HG02943 (cell line): ENCODE measurements at regions not wholly inside any gene's neighbourhood (a gene's known extent, or its start where the extent isn't known, plus 50 kb on each side); places are given as distances from the start of the nearest gene placed in this dataset.

Experiments
- ATAC-seq: cut with Tn5 transposase; IDR thresholded peaks from one replicate; pipeline ENCODE4 v1.9.1; 2021; ENCODE audit warnings: mild to moderate bottlenecking, low read depth, moderate library complexity; ENCODE audit not compliant: unreplicated experiment

- ATAC-seq: no peak
Measured at GRCh38 chr18:25729072-25729471, 361.3 kb downstream of the SS18 start.

DNA sequence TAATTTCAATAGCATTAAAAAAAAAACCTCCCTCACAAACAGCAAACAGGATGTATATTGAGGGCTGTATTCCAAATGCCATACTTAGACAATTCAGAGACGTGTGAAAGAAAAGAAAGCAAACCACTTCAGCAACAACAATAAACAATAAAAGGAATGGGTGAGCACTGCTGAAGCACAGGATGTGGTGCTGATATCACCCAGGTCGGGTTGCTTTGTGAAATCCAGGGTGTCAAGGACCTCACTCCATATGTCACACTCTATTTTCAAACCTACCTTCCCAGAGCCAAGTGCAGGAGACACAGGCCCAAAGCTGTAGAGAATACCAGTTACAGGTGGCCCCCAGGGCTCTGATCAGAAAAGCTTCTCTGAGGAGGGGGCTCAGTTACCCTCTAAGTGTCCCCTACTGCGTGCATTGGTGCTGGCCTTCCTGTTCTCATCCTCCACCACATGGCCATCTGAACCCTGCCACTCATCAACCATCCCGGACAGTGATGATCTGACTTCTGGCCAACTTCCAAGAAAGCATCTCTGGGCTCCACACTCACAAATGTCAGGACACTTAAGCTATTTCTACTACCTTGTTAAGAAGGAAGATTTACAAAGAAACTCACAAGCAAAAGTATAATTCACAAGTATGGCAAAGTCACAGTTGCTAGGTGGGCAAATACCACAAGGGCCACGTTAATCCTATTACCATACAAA is 363.0 kb downstream of the SS18 start:
- no peak for ATAC-seq

- no peak for ATAC-seq
Measured at GRCh38 chr18:25726298-25726697, 364.1 kb downstream of the SS18 start.

GRCh38 chr18:25725501-25725900 is 364.9 kb downstream of the SS18 start:
- ATAC-seq: no peak

DNA sequence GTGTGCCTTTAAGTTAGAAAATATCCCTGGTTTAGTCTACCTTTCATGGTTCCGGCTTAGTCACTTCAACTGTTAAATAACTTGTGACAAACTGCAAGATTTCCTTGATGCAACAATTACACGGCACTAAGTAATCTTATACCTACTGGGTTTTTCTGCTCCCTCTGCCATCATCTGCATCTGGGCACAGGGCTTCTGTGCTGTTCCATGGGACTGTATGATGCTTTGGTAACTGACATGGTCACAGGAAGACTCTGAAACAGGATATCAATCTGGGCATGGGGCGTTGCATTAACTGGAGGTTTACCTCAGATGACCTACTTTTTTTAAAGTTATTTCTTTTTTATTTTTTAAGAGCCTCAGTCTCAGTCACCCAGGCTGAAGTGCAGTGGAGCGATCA is 365.4 kb downstream of the SS18 start:
- no peak for ATAC-seq

GRCh38 chr18:25724121-25724520 is 366.3 kb downstream of the SS18 start:
- ATAC-seq: no peak

GRCh38 chr18:25713103-25713502 is 361.1 kb upstream of the ZNF521 start:
- ATAC-seq: no peak

DNA sequence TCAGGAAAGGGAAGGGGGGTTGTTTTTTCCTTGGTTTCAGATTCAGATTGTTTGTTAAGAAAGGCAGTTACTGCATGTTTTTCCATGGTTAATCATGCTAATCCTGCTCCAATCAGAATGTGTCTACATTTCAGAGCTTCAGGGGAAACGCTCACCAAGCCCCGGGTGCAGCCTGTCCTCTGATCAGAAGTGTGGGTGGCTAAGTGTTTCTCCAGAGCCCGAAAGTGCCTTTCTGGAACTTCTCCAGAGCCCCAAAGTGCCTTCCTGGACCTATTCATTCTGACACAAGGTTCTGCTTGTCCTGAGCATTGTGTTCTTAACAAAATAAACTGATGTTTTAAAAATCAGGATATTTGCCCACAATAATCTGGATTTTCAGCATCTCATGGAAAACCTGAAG is 359.0 kb upstream of the ZNF521 start:
- no peak for ATAC-seq

- ATAC-seq: no peak
Measured at GRCh38 chr18:25705650-25706049, 353.7 kb upstream of the ZNF521 start.

DNA sequence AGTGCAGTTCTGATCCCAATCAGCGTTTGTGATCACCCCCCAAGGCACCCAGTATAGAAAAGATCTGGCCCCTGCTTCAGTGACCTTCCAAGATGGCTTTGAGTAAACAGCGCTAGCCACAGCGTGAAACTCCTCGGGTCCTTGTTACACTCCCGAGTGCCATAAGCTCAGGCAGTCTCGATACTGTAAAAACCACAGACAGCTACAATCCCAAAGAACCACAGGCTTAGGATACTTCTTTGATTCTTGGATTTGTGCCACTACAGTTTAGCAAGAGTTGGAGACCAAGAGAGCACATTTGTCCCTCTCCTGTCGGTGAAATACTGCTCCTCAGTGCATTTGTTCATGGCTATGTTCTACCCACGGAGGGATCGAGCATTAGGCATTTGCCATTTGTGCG is 352.5 kb upstream of the ZNF521 start:
- no peak for ATAC-seq

GRCh38 chr18:25704071-25704470 is 352.1 kb upstream of the ZNF521 start:
- no peak for ATAC-seq

GRCh38 chr18:25701821-25702220 is 349.9 kb upstream of the ZNF521 start:
- ATAC-seq: no peak

DNA sequence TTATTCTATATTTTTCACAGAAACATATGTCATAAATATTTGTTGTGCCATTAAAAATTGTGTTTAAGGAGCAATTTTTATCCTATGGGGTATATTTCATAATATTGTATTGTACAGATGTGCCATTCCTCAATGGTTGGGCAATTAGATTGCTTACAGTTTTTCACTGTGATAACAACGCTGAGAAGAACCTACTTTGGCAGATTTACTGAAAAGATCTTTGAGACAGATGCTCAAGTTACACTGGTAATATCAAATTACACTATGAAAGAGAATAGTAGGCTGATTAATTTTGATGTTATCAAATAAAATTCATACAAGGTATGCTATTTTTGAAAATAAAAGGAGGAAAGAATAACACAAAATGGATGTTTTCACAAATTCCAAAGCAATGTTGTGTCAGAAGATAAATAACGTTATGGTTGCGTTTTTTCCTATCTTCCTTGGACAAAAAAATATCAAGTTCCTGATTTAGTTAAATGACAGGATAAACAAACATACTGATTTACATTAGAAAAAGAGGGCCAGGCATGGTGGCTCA is 335.1 kb upstream of the ZNF521 start:
- no peak for ATAC-seq

DNA sequence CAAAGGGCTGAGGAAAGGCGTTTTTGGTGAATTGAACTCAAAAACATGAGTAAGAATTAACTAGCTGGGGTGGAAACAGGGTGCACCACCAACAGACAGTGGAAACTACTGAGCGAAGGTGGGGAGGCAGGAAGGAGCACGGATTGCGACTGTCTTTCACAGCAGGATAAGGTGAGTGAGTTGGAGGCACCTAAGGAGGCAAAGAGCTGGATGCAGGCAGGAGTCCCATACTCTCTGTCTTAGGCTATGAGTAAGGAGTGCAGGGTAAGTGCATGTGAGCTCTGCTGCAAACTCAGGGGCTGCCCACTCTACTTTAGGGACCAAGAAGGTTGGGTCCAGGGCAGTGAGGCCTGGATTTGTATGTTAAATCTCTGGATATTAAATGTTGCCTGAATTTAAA is 333.1 kb upstream of the ZNF521 start:
- ATAC-seq: no peak

GRCh38 chr18:25679491-25679890 is 327.5 kb upstream of the ZNF521 start:
- no peak for ATAC-seq

- no peak for ATAC-seq
Measured at GRCh38 chr18:25678221-25678620, 326.3 kb upstream of the ZNF521 start.

DNA sequence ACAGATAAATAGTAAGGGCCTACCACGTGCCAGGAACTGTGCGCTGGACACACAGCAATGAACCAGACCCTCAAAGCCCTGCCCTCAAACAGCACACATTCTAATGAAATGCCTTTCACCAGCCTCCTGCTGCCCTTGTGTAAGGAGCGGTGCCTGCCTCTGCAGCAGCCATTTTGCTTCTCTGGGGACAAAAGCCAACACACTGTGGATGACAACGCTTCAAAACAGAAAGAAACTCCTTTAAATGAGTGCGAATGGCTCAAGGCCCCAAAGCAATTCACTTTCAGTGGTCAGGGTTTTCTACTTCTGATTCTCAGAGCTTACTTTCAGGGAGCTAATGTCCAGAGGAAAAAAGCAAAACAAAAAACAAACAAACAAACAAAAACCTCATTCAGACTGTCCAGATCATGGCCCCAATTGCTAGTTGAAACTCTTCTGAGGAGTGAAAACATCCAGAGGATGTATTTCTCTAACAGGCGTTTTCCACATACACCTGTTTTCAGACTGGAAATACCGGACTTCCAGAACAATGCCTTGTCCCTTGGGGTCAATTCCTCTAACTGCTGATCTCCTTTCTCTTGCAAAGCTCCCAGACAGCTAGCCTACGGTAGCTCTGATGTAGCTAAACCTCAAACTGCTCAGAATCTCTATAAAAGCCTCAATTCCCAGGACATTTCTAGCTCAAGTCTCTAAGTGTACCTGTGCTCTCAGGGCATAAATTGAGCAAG is 323.3 kb upstream of the ZNF521 start:
- no peak for ATAC-seq

GRCh38 chr18:25674183-25674582 is 322.2 kb upstream of the ZNF521 start:
- ATAC-seq: no peak

- no peak for ATAC-seq
Measured at GRCh38 chr18:25672490-25672889, 320.5 kb upstream of the ZNF521 start.

- ATAC-seq: no peak
Measured at GRCh38 chr18:25669741-25670140, 317.8 kb upstream of the ZNF521 start.

GRCh38 chr18:25662272-25662671 is 310.3 kb upstream of the ZNF521 start:
- no peak for ATAC-seq

DNA sequence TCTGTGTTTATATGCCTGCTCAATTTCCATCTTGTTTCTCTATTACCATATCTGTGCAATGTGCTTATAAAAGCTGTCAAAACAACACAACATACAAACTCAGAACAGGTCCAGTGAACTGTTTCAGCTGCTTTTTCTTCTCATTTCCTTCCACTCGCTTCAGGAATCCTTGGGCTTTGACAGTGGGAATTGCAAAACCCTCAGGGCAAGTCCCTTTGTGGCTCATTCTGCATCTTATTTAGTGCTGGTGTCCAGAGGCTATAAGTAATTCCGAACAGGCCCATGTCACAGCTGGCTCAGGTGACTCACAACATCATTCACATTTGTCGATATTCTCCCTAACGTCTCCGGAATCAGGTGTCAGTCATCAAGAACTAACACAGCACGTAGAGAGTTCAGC is 309.9 kb upstream of the ZNF521 start:
- no peak for ATAC-seq
